ENCODE measurements at regions not wholly inside any gene's neighbourhood (a gene's known extent, or its start where the extent isn't known, plus 50 kb on each side); places are given as distances from the start of the nearest gene placed in this dataset.

- TF ChIP-seq, protein P1, sequence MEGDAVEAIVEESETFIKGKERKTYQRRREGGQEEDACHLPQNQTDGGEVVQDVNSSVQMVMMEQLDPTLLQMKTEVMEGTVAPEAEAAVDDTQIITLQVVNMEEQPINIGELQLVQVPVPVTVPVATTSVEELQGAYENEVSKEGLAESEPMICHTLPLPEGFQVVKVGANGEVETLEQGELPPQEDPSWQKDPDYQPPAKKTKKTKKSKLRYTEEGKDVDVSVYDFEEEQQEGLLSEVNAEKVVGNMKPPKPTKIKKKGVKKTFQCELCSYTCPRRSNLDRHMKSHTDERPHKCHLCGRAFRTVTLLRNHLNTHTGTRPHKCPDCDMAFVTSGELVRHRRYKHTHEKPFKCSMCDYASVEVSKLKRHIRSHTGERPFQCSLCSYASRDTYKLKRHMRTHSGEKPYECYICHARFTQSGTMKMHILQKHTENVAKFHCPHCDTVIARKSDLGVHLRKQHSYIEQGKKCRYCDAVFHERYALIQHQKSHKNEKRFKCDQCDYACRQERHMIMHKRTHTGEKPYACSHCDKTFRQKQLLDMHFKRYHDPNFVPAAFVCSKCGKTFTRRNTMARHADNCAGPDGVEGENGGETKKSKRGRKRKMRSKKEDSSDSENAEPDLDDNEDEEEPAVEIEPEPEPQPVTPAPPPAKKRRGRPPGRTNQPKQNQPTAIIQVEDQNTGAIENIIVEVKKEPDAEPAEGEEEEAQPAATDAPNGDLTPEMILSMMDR (IDR thresholded peaks at IDR 0.05): no peak
- TF ChIP-seq EP300 (IDR thresholded peaks at IDR 0.05): no peak
Observed at GRCh38 chr4:173919196-173919595, 364.3 kb downstream of the FBXO8 start.
